GM21528 (cell line): ENCODE measurements at regions not wholly inside any gene's neighbourhood (a gene's known extent, or its start where the extent isn't known, plus 50 kb on each side); places are given as distances from the start of the nearest gene placed in this dataset.

ENCODE experiments used
- ATAC-seq: cut with Tn5 transposase; IDR thresholded peaks from one replicate; pipeline ENCODE4 v1.9.1; 2021; ENCODE audit warnings: mild to moderate bottlenecking, moderate library complexity; ENCODE audit not compliant: unreplicated experiment, low FRiP score

- no peak for ATAC-seq
These were observed 538.2 kb downstream of the NYAP2 start for GRCh38 chr2:225937625-225938187.

- no peak for ATAC-seq
These were observed 533.4 kb downstream of the NYAP2 start for GRCh38 chr2:225932811-225933413.

GRCh38 chr2:225930687-225931086, 531.2 kb downstream of the NYAP2 start:
- ATAC-seq: no peak

- ATAC-seq: no peak
These were observed 521.2 kb downstream of the NYAP2 start for GRCh38 chr2:225920621-225921220.

GRCh38 chr2:225916692-225917091, 517.2 kb downstream of the NYAP2 start:
- no peak for ATAC-seq

- no peak for ATAC-seq
These were observed 511.5 kb downstream of the NYAP2 start for GRCh38 chr2:225911019-225911418.

- no peak for ATAC-seq
These were observed 495.6 kb downstream of the NYAP2 start for GRCh38 chr2:225895126-225895525.

GRCh38 chr2:225894236-225894980, 494.9 kb downstream of the NYAP2 start:
- no peak for ATAC-seq

GRCh38 chr2:225893151-225893550, 493.6 kb downstream of the NYAP2 start:
- no peak for ATAC-seq

GRCh38 chr2:225891771-225892170, 492.3 kb downstream of the NYAP2 start:
- no peak for ATAC-seq

GRCh38 chr2:225891013-225891412, 491.5 kb downstream of the NYAP2 start:
- ATAC-seq: no peak

GRCh38 chr2:225889452-225889851, 489.9 kb downstream of the NYAP2 start:
- ATAC-seq: peak; percentile 83

- no peak for ATAC-seq
These were observed 467.6 kb downstream of the NYAP2 start for GRCh38 chr2:225867071-225867470.

GRCh38 chr2:225865468-225865867, 466.0 kb downstream of the NYAP2 start:
- ATAC-seq: no peak

GRCh38 chr2:225864394-225864793, 464.9 kb downstream of the NYAP2 start:
- ATAC-seq: no peak

- no peak for ATAC-seq
These were observed 443.4 kb downstream of the NYAP2 start for GRCh38 chr2:225842939-225843338.

- no peak for ATAC-seq
These were observed 441.8 kb downstream of the NYAP2 start for GRCh38 chr2:225841314-225841713.

- ATAC-seq: no peak
These were observed 437.8 kb downstream of the NYAP2 start for GRCh38 chr2:225837328-225837727.

GRCh38 chr2:225824748-225825449, 425.4 kb downstream of the NYAP2 start:
- no peak for ATAC-seq

- no peak for ATAC-seq
These were observed 421.8 kb downstream of the NYAP2 start for GRCh38 chr2:225821351-225821750.

GRCh38 chr2:225820826-225821225, 421.3 kb downstream of the NYAP2 start:
- ATAC-seq: no peak
